Tibial nerve (tissue), 3 donors: ENCODE measurements at regions not wholly inside any gene's neighbourhood (a gene's known extent, or its start where the extent isn't known, plus 50 kb on each side); places are given as distances from the start of the nearest gene placed in this dataset.
"Not testable (repeated sequence)": the region's sequence is repeated elsewhere in the genome, so short reads cannot be mapped to it uniquely, and the experiment has no call there.

Experiments
- CTCF ChIP-seq, 5 experiments: fragments of 200-600 bp in 3 of 5; fragments of 450-650 bp in 2 of 5; sonication (generic) in 3 of 5; IDR thresholded peaks; one replicate each; pipeline ENCODE4 v1.5.1; 2016 to 2019; ENCODE audit warnings: antibody characterized with exemption in 5 of 5, mild to moderate bottlenecking in 3 of 5, moderate library complexity in 2 of 5
- POLR2A ChIP-seq, 2 donors: fragments of 450-650 bp; IDR thresholded peaks; one replicate each; pipeline ENCODE4 v1.6.1; 2017; ENCODE audit warnings: antibody characterized with exemption in 2 of 2, mild to moderate bottlenecking in 2 of 2, moderate library complexity in 2 of 2

- not testable (repeated sequence) for TF ChIP-seq CTCF, POLR2A (IDR thresholded peaks at IDR 0.05)
These were observed 191.1 kb upstream of the MEIS1 start for GRCh38 chr2:66243809-66244208.
